ENCODE measurements at regions not wholly inside any gene's neighbourhood (a gene's known extent, or its start where the extent isn't known, plus 50 kb on each side); places are given as distances from the start of the nearest gene placed in this dataset.
A peak's percentile ranks its signal among the peaks of the same experiment; 100 is the strongest.

DNA sequence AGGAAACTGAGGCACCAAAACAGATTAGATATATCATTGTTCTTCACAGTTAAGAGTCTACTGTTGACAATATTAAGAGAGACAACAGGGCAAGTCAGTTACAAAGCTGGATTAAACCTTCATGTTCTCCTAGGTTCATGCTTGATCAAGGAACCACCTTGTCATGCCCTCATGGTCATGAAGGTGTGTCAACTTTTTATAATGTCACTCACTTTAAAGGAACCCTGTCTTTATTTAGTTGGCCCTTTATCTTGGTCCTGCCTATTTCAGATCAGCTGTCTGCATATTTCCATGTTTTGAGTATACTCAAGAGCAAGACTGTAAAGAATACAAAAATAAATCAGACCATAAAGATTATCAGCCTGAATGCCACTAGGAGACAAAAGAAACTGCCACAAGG, 140.2 kb upstream of the FAM241A start:
- H3K27ac Mint-ChIP-seq = no peak overlapping the region
- no peaks in the 10 kb centered on the region for H3K4me1 Mint-ChIP-seq
- no peaks in the 10 kb centered on the region for H3K36me3 Mint-ChIP-seq (ENCODE audit: low read depth)
- H3K4me3 Mint-ChIP-seq = no peak overlapping the region
- H3K9me3 Mint-ChIP-seq = no peaks in the 10 kb centered on the region
- H3K27me3 Mint-ChIP-seq (ENCODE audit: low read depth) = peaks cover 5% of the 10 kb centered on the region
- no peak for TF ChIP-seq CTCF (IDR thresholded peaks at IDR 0.05; ENCODE audit: unreplicated experiment in 3 of 3)

DNA sequence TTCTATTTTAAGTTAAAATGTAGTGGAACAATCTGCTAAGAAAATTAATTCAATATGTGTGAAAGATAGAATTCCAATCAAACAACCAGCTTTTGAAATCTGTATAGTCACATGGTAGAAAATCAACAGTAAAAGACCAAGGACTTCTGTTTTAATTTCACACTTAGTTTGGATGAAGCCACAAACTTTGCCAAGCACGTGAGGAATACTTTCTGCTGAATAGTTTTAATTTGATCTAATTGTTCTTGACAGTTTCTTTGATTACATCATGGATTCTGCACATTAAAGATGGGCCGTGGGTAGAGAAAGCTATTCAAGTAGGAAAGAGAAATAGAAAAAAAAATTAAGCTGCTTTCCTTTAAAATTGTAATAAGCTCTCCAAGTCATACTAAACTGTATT, 137.9 kb upstream of the FAM241A start:
- H3K9me3 Mint-ChIP-seq = no peaks in the 10 kb centered on the region
- no peak for TF ChIP-seq CTCF (IDR thresholded peaks at IDR 0.05; ENCODE audit: unreplicated experiment in 3 of 3)
- no peak overlapping the region for H3K4me3 Mint-ChIP-seq
- H3K27me3 Mint-ChIP-seq (ENCODE audit: low read depth) = peaks cover 5% of the 10 kb centered on the region
- H3K36me3 Mint-ChIP-seq (ENCODE audit: low read depth) = no peaks in the 10 kb centered on the region
- H3K4me1 Mint-ChIP-seq = no peaks in the 10 kb centered on the region
- no peak overlapping the region for H3K27ac Mint-ChIP-seq

GRCh38 chr4:112015960-112016359, 129.3 kb upstream of the FAM241A start:
- Mint-ChIP-seq H3K9me3 (no peaks in the 10 kb centered on the region), H3K27me3 (ENCODE audit: low read depth) (no peaks in the 10 kb centered on the region), H3K36me3 (ENCODE audit: low read depth) (no peaks in the 10 kb centered on the region), H3K27ac (no peak overlapping the region), H3K4me1 (no peaks in the 10 kb centered on the region), H3K4me3 (no peak overlapping the region)
- TF ChIP-seq CTCF (IDR thresholded peaks at IDR 0.05; ENCODE audit: unreplicated experiment in 3 of 3) = no peak

GRCh38 chr4:112023402-112023950, 121.8 kb upstream of the FAM241A start:
- no peak for TF ChIP-seq CTCF (IDR thresholded peaks at IDR 0.05; ENCODE audit: unreplicated experiment in 3 of 3)
- H3K9me3 Mint-ChIP-seq = no peaks in the 10 kb centered on the region
- H3K27ac Mint-ChIP-seq = no peak overlapping the region
- no peak overlapping the region for H3K4me3 Mint-ChIP-seq
- no peaks in the 10 kb centered on the region for H3K27me3 Mint-ChIP-seq (ENCODE audit: low read depth)
- no peaks in the 10 kb centered on the region for H3K36me3 Mint-ChIP-seq (ENCODE audit: low read depth)
- no peaks in the 10 kb centered on the region for H3K4me1 Mint-ChIP-seq

DNA sequence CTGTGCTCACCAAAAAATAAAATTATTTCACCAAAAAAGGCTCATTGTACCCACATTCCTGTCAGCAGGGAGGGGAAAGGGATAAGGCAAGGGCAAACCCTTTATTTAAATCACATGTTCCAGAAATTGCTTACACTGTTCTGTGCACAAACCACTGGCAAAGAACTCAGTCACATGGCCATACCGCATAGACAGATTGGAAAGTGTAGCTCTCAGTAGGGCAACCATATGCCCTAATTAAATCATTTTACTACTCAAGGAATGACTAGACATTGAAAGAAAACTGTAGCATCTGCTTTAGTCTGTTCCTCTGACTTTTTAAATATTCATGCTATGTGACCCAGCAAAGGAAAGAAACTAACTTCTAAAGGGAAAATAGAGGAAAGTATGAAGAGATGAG, 119.2 kb upstream of the FAM241A start:
- no peak for TF ChIP-seq CTCF (IDR thresholded peaks at IDR 0.05; ENCODE audit: unreplicated experiment in 3 of 3)
- no peak overlapping the region for H3K4me3 Mint-ChIP-seq
- no peaks in the 10 kb centered on the region for H3K36me3 Mint-ChIP-seq (ENCODE audit: low read depth)
- H3K4me1 Mint-ChIP-seq = peaks cover 10% of the 10 kb centered on the region
- peaks cover 5% of the 10 kb centered on the region for H3K27me3 Mint-ChIP-seq (ENCODE audit: low read depth)
- no peak overlapping the region for H3K27ac Mint-ChIP-seq
- H3K9me3 Mint-ChIP-seq = no peaks in the 10 kb centered on the region

GRCh38 chr4:112029771-112030171, 115.5 kb upstream of the FAM241A start:
- no peak for TF ChIP-seq CTCF (IDR thresholded peaks at IDR 0.05; ENCODE audit: unreplicated experiment in 3 of 3)
- Mint-ChIP-seq H3K4me1 (peaks cover 14% of the 10 kb centered on the region), H3K27me3 (ENCODE audit: low read depth) (peaks cover 5% of the 10 kb centered on the region)

More at GRCh38 chr4:112029771-112030171, 115.5 kb upstream of the FAM241A start:
- Mint-ChIP-seq H3K4me3 (peak overlapping the region in 1 of 3 experiments; percentile 7), H3K27ac (peak overlapping the region in 1 of 3 experiments; percentile 64), H3K36me3 (ENCODE audit: low read depth) (no peaks in the 10 kb centered on the region), H3K9me3 (no peaks in the 10 kb centered on the region)
